ENCODE measurements at regions not wholly inside any gene's neighbourhood (a gene's known extent, or its start where the extent isn't known, plus 50 kb on each side); places are given as distances from the start of the nearest gene placed in this dataset.

- peaks cover 11% of the 10 kb centered on the region for H3K9me3 Mint-ChIP-seq
- no peaks in the 10 kb centered on the region for H3K27me3 Mint-ChIP-seq (ENCODE audit: low read depth)
- peaks cover 9% of the 10 kb centered on the region for H3K4me1 Mint-ChIP-seq
- no peak for DNase-seq (ENCODE audit: low spot score in 2 of 2, unreplicated experiment in 2 of 2)
- TF ChIP-seq CTCF (IDR thresholded peaks at IDR 0.05; ENCODE audit: unreplicated experiment): no peak
- peak overlapping the region; percentile 71 for H3K27ac Mint-ChIP-seq
- no peaks in the 10 kb centered on the region for H3K36me3 Mint-ChIP-seq
- H3K4me3 Mint-ChIP-seq: no peak overlapping the region
Observed at GRCh38 chr1:117794073-117794472, 135.3 kb downstream of the GDAP2 start.

DNA sequence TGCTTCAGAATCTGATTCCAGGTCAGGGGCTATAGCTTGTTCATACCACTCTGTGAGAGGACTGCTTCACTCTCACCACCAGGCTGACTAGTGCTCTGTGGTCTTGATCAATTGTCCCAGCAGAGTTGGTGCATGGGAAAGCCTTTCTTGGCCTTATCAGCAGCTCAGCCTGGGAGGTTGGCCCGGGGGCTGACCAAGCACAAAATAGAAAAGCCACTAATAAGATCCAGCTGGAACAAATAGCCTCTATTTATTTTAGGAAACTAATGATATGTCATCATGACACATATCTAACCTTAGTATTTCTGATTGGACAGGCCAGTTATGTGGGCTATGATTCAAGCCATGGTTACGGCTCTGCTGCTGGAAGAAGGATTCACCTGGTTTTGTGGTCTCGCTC is 134.2 kb downstream of the GDAP2 start:
- Mint-ChIP-seq H3K4me1 (peaks cover 9% of the 10 kb centered on the region), H3K27me3 (ENCODE audit: low read depth) (no peaks in the 10 kb centered on the region), H3K27ac (no peak overlapping the region), H3K4me3 (no peak overlapping the region), H3K36me3 (no peaks in the 10 kb centered on the region), H3K9me3 (peaks cover 11% of the 10 kb centered on the region)
- no peak for DNase-seq (ENCODE audit: low spot score in 2 of 2, unreplicated experiment in 2 of 2)
- TF ChIP-seq CTCF (IDR thresholded peaks at IDR 0.05; ENCODE audit: unreplicated experiment): no peak

- H3K4me3 Mint-ChIP-seq: no peak overlapping the region
- TF ChIP-seq CTCF (IDR thresholded peaks at IDR 0.05; ENCODE audit: unreplicated experiment): no peak
- no peaks in the 10 kb centered on the region for H3K27me3 Mint-ChIP-seq (ENCODE audit: low read depth)
- no peaks in the 10 kb centered on the region for H3K36me3 Mint-ChIP-seq
- peaks cover 6% of the 10 kb centered on the region for H3K9me3 Mint-ChIP-seq
- DNase-seq (ENCODE audit: low spot score in 2 of 2, unreplicated experiment in 2 of 2): no peak
- peaks cover 9% of the 10 kb centered on the region for H3K4me1 Mint-ChIP-seq
- no peak overlapping the region for H3K27ac Mint-ChIP-seq
Observed at GRCh38 chr1:117795792-117796191, 133.6 kb downstream of the GDAP2 start.

GRCh38 chr1:117796226-117796625 is 133.2 kb downstream of the GDAP2 start:
- Mint-ChIP-seq H3K27ac (no peak overlapping the region), H3K4me3 (no peak overlapping the region), H3K4me1 (peaks cover 9% of the 10 kb centered on the region), H3K27me3 (ENCODE audit: low read depth) (no peaks in the 10 kb centered on the region), H3K9me3 (peaks cover 6% of the 10 kb centered on the region), H3K36me3 (no peaks in the 10 kb centered on the region)
- no peak for DNase-seq (ENCODE audit: low spot score in 2 of 2, unreplicated experiment in 2 of 2)
- no peak for TF ChIP-seq CTCF (IDR thresholded peaks at IDR 0.05; ENCODE audit: unreplicated experiment)

DNA sequence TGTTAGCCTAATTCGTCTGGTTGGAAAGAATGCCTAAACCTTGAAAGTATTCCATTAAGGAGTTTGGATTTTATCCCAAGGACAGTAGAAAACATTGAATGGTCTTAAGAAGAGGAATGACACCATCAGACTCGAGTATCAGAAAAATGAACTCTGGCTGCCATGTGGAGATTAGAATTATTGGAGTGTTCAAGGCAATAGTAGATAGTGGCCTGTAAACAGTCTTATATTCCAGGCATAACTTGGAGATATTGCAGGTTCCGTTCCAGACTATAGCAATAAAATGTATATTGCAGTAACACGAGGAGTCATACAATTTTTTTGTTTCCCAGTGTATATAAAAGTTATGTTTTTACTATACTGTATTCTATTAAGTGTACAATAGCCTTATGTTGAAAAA is 130.9 kb downstream of the GDAP2 start:
- no peak for TF ChIP-seq CTCF (IDR thresholded peaks at IDR 0.05; ENCODE audit: unreplicated experiment)

More for the DNA sequence above, 130.9 kb downstream of the GDAP2 start:
- H3K4me1 Mint-ChIP-seq: peaks cover 21% of the 10 kb centered on the region
- no peaks in the 10 kb centered on the region for H3K27me3 Mint-ChIP-seq (ENCODE audit: low read depth)
- no peak overlapping the region for H3K4me3 Mint-ChIP-seq
- H3K9me3 Mint-ChIP-seq: no peaks in the 10 kb centered on the region
- no peak overlapping the region for H3K27ac Mint-ChIP-seq
- DNase-seq (ENCODE audit: low spot score in 2 of 2, unreplicated experiment in 2 of 2): no peak
- H3K36me3 Mint-ChIP-seq: no peaks in the 10 kb centered on the region

Data from mesothelial cell of epicardium (in vitro differentiated cells).